Stimulated activated CD8-positive, alpha-beta memory T cell treated with anti-CD3 and anti-CD28 coated beads, Interleukin-12 subunit alpha, Interleukin-12 subunit beta, amount 100 ng/mL, for 24 hours (primary cell): ENCODE measurements at regions not wholly inside any gene's neighbourhood (a gene's known extent, or its start where the extent isn't known, plus 50 kb on each side); places are given as distances from the start of the nearest gene placed in this dataset.
"Not testable (repeated sequence)": the region's sequence is repeated elsewhere in the genome, so short reads cannot be mapped to it uniquely, and the experiment has no call there.

Experiments used
- DNase-seq: peaks from one replicate; pipeline ENCODE4 v3.0.0-alpha.2; 2020; ENCODE audit errors: extremely low read depth

DNA sequence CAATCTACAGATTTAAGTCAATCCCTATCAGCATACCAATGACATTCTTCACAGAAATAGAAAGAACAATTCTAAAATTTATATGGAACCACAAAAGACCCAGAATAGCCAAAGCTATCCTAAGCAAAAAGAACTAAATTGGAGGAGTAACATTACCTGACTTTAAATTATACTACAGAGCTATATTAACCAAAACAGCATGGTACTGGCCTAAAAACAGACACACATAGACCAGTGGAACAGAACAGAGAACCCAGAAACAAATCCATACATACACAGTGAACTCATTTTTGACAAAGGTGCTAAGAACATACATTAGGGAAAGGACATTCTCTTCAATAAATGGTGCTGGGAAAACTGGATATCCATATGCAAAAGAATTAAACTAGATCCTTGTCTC lies 68.6 kb upstream of the HES1 start:
- DNase-seq = not testable (repeated sequence)

DNA sequence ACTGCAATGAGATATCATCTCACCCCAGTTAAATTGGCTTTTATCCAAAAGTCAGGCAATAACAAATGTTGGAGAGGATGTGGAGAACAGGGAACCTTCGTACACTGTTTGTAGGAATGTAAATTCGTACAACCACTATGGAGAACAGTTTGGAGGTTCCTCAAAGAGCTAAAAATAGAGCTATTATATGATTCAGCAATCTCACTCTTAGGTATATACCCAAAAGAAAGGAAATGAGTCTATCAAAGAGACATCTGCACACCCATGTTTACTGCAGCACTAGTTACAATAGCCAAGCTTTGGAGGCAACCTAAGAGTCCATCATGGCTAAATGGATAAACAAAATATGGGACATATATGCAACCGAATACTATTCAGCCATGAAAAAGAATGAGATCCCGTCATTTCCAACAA lies 68.0 kb upstream of the HES1 start:
- DNase-seq = no peak

DNA sequence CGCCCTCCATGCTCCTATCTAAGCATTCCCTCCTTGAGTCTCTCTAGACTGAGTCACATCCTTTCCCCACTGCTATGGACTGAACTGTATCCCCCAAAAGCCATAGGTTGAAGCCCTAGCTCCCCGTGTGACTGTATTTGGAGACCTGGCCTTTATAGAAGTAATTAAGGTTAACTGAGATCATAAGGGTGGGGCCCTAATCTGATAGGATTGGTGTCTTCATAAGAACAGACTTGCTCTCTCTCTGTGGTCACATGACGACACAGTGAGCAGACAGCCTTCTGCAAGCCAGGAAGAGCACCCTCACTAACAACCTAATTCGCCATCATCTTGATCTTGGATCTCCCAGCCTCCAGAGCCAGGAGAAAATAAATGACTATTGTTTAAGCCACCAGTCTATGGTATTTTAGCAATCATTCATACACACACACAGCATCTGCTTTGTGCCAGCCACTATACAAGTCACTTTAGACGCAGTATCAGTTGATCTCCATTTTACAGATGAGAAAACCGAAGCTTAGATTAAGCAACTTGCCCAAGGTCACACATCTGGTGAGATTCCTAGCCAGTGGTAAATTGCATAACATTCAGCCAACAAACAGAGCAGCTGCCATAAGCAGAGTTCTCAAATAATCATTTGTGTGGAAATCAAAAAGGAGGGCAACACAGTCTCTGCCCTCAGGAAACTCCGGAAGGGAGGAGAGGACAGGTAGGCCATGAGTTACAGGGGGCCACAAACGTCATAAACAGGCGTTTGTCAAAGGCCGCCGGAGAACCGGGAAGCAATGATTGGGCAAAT lies 66.3 kb upstream of the HES1 start:
- no peak for DNase-seq

DNA sequence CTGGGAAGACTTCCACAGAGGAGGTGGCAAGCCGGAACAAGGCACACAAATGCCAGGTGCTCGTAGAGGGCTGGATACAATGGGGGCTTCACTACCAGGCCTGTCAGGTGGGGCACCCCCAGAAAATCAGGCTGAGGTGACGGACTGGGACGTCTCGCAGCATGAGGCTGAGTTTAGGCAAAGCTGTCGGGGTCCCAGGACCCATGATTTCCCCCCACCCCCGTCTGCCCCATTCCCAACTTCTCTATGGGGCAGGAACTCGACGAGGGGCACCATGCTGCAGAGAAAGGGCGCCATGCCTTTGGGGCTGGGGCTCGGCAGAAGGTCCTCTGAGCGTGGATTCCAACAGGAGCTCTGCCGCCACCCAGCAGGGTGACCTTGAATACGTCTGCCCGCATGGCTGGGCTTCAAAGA lies 65.7 kb upstream of the HES1 start:
- DNase-seq = no peak

DNA sequence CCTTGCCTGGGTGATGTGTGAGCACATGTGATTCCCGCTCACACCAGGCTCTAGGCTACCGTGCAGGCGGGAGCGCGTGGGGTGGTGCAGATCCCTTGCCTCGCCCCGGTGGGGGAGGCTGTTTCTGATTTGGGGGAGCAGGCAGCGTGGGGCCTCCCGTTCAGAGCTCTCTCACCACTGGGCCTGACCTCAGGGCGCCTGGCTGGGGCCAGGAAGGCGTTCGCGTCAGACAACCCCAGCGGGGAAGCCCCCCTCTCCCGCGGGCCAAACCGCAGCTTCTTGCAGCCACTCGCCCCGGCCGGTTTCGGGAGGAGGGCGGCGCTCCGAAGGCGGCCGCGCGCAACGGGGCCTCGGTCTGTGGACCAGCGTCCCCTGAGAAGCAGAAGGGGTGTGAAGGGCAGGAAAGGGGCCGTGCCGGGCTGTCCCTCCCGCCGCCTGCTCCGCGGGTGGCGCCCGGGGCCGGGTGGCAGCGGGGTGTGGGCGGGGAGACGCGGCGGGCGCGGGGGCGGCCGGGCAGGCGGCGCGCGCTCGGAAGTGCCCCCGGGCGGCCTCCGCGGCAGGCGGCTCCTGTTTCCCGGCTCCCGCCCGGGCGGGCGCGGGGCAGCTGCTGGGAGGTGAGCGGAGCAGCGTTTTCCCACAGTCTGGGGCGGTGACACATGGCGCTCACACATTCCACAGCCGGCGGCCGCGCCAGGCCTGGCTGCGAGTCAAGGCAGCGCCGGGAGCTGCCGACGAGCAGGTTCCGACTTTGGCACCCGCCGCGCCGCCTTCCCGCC lies 65.1 kb upstream of the HES1 start:
- peak; percentile 32 for DNase-seq

DNA sequence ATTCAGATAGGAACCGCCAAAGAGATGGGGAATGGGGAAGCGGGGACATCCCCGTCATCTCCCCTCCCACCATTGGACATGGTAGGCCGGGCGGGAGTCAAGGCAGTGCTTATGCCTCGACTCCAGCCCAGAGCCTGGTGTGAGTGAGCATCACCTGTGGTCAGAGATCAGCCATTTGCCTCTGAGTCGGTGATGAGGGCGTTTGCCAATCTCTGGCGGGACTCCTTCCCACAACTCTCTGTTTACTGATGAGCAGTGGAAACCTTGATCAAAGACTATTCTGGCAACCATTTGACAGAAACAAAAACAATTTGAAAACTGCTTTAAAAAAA lies 63.9 kb upstream of the HES1 start:
- no peak for DNase-seq

DNA sequence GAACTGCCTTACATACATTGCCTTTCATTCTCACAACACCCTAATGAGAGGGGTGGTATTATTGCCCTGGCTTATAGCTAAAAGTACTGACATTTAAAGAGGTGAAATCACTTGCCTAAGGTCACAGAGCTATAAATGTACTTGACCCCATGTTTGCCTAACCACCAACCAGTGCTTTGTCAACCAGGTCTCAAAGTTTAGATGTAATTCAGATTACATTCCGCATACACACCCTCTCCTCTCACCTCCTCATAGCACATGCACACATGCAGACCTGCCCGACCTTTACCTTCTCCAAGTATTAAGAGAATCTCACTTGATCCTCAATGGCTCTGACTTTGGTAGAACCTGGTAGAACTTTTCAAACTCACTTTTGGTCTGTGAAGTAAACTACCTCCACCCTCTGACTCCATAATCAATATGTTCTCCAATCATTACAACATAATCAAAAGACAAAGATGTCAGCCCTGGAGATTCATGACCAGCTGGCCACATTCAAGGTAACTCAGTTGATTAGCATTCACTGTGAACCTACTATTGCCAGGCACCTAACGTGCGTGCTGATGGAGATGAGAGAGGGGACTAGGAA lies 63.2 kb upstream of the HES1 start:
- no peak for DNase-seq

DNA sequence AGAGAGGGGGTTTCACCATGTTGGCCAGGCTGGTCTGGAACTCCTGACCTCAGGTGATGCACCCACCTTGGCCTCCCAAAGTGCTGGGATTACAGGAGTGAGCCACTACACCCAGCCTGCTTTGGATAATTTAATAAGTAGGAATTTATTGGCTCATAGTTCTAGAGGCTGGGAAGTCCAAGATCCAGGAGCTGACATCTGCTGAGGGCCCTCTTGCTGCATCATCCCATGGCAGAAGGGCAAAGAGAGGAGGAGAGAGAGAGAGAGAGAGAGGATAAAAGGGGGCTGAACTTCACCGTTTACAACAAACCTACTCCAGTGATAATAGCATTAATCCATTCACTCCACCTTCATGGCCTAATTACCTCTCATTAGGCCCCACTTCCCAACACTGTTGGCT lies 62.0 kb upstream of the HES1 start:
- no peak for DNase-seq

DNA sequence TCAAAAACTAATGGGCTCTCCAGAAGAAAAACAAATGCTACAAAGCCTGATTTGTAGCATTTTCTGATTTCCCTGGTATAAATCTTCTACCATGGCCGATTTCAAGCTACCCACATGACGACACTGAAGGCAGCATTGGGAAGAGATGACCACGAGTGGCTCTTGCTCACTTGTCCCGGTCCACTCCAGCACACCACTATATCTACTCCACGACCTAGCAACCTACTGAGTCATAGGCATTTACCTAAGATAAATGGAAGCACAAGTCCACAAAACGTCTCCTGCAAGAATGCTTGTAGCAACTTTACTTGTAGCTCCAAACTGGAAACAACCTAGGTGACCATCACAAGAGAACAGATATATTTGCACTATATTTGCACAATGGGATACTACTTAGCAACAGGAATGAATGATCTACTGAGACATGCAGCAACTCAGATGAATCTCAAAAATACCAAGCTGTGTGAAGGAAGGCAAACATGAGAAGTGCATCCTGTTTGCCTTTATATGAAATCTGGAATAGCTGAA lies 60.8 kb upstream of the HES1 start:
- no peak for DNase-seq

DNA sequence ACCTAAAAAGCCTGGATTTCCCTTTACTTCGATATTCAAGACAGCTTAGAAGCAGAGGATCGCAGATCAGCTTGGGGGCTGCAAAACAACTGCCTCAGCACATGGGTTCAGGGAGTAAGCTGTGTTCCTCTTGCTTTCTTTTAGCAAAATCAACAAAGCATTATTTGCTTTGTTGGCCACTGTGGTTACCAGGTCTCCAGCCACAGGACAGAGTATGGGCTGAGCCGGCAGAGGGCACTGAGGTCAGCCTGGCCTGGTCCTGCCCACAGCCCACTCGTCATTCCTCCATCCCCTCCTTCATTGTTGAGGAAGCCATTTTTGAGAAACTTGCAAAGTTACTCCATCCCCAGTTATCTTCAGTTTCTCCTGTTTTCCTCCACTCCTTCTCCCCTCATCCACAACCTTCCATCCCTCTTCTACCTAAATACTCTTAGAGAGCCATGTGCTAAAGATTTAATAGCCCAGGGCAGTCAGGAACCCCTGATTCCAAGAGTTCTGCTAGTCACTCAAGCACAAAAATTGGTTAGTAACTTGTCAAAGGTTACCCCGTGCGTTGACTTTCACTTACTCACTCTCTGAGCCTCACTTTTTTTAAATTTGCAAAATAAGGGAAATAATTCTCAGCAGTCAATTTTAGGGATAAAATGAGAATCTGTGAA lies 60.0 kb upstream of the HES1 start:
- no peak for DNase-seq

DNA sequence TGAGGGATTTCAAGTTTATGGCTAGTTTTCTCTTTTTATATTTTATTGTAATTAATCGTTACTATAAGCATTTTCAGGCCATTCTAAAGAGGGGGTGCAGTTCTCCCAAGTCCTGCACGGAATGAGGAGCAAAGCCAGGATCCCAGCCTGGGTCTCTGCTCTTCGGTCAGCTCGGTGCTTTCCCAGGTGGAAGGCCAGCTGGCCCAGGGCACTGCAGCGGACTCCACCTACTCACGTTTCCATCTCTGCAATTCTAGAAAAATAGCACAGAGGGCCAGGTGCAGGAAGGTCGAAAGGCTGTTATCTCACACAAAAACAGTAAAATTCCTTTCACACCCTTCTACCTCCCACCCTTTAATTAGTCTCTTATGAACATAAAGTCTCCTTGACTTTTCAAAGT lies 59.5 kb upstream of the HES1 start:
- DNase-seq = no peak

DNA sequence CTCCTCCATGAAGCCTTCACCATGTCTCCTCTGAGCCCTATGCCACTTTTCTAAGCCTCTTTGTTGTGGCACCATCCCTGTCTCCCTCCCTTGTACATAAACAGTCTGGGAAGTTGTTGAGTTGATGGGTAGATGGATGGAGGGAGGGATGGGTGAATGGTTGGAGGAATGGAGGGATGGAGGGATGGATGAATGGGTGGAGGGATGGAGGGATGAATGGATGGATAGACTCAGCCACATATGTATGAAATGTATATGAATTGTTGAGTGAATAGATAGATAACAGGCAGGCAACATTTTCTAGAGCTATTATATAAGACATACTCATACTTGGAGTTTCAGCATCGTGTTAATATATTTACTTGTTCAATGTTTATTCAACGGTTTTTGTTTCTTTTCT lies 58.3 kb upstream of the HES1 start:
- no peak for DNase-seq

DNA sequence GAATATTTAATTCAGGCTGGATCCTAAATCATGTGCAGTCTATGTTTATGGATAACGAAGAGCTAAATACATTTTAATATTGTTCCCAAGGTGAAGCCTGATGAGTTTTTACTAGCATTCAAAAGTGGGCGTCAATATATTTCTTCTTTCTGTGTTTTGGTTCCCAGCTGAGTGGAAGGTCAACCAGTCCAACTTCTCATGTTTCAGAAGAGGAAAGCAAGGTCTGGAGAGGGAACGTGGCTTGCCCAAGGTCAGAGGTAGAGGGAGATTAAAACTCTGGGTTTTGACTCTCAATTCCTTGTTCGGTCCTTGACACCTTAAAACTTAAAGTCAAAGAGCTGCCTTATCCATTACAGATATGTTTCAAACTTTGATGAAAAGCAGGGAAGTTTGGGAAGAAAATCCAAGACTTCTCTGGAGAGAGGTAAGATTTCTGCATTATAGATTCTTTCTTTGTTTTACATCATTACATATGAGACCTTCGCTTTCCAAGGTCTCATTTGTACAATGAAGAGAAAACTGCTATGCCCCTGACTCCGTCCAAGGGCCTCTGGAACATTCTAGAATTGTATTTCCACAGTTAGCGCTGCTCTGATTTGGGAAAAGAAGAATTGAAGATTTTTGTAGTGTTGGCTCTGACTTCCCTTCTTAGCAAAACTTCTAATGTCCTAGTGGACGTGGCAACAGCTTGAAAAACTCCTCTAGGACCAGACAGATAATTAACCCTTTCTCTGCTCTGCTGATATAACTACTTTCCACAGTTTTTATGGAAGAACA lies 57.7 kb upstream of the HES1 start:
- no peak for DNase-seq

DNA sequence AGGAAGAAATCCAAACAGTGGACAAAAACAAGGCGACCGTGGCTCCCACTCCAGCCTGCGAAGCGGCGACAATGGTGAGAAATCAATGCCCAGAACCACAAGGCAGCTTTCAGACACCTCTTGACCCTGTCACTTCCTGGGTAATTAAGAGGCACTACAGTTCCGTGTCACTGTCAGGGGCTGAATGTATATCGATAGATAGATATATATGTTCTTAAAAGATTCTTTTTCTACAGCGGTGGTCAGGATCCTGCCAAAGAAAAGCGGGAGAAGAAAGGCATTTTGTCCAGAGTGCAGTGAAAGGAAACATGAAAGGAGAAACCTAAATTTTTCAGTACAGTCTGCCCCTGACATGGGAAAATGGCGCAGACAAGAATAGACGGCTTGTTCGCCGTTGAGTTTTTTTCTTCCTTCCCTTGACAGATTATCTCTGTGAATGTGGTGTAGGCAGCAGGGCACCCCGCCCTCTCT lies 56.2 kb upstream of the HES1 start:
- DNase-seq = no peak

DNA sequence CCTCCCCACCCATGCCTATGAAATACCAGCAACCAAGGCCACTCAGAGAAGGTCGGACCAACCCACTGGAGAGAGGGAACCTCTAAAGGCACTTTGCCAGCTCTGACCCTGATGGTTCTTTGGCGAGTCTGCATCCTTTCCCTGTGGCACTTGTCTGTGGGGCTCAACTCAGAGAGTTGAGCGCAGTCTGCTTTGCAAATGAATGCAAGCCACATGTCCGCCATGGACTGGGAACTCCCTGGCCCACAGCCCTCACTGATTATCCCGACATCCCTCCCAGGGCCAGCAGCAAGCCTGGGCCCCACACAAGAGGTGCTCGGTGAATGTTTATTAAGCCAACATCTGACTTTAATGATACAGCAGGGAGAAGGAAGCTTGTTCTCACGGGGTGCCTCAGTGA lies 55.5 kb upstream of the HES1 start:
- DNase-seq = no peak

DNA sequence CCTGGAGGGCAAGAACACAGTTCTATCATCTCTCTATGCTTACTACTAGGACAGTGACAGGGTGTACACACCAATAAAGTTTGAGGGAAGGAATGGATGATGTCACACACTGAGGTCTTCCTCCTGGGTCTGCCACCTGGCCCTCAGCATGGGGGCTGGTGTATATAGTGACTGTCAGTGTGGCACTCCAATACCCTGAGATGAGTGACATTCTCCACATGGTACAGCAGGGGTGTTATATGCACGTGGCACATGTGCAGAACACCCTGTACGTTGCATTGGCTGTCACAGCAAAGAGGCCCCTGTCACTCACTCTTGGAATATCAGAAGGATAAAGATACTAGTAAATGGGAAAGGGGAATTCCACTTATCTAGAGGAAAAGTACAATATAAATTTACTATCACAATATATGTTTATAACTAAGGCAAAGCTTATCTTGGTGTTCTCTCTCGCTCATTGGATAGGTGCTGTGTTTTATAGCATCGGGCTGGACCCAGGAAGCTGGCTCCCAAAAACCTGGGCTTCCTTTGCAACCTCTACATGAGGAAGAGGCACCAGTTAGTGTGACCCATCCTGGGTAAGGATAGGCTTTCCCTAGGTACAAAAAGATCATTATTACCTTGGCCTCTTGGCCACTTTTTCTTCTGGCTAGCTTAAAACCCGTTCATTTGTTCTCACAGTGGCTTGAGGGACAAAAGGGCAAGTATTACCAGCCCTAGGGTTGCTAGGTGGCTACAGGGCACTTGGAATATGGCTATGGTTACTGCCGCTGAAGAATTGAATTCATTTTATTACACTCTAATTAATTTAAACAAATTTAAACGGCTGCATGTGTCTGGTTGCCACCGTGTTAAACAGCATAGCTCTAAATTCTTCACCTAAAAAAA lies 54.8 kb upstream of the HES1 start:
- no peak for DNase-seq

DNA sequence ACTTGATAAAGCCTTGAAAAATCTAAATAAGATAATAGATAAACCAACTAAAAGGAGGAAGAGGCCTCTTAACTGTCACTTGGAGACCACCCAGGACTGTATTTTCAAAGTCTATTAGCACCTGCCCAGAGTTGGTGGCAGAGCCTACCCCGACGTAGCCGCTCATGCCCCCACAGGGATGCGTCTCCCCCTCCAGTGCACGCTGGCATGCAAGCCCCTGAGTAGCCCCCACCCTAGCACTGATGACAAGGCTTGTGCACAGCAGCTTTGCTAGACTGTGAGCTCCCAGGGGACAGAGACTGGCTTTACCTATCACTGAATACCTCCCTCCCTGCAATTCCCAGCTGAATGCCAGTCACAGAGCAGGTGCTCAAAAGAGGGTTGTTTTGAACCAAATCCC lies 54.1 kb upstream of the HES1 start:
- DNase-seq = no peak

DNA sequence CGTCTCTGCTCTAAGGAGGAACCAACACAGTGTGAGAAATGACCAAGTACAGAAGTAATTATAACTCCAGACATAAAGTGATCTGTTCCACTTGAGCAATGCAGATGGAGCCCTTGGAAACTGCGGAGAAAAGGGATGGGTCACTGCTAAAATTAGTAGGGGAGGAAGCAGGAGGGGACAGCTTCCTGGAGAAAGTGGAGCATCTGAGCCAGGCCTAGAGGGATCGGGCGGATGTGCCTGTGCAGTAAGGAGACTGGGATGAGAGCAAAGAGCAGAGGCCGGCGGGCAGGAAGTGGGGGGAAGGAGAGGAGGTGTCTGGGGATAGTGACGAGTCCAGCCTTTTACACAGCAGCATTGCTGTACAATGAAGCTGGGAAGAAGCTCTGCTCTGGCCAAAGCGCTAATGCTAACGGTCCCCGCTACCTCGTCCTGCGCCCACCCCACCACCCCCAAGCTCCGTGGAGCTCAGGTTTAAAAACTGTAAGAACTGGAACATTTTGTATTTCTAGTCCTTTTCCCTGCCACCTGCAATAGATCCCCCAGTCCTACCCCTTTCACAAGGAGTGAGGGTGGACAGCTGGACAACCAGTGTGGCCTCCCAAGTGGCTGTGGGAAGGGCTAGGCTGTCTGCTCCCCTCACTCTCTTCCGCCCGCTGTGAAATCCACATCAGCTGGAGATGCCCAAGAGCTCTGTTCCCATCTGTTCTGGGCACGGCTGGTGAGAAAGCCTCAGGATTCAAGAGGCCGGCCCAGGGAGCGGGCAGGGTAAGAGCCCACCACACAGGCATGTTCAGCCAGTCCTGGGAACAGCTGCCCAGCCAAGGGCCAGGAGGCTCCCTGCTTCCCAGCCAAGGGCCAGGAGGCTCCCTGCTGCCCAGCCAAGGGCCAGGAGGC lies 53.0 kb upstream of the HES1 start:
- no peak for DNase-seq

DNA sequence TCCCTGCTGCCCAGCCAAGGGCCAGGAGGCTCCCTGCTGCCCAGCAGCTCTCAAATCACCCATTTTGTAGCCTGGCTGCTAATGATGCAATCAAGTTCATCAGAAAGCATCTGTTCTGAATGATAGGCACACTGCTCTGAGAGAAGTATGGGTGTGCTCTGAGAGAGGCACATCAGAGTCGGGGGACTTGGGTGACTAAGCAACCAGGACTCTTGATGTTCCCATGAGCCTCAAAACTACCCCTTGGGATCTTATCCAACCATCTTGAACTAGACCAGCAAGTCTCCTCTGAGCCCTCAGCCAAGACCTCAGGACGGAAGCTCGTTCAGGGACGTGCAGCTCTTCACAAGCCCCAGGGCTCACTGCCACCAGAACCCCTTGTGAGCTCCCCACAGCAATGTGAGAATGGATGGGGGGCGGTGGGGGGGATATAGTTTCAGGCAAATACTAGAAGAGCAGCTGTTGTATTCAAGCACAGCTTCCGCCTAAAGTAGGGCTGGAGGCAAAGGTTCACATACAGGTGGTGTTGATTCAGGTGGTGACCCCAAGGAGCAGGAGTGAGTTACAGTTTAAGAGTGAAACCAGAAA lies 52.2 kb upstream of the HES1 start:
- DNase-seq = no peak
